ENCODE measurements at regions not wholly inside any gene's neighbourhood (a gene's known extent, or its start where the extent isn't known, plus 50 kb on each side); places are given as distances from the start of the nearest gene placed in this dataset.

DNA sequence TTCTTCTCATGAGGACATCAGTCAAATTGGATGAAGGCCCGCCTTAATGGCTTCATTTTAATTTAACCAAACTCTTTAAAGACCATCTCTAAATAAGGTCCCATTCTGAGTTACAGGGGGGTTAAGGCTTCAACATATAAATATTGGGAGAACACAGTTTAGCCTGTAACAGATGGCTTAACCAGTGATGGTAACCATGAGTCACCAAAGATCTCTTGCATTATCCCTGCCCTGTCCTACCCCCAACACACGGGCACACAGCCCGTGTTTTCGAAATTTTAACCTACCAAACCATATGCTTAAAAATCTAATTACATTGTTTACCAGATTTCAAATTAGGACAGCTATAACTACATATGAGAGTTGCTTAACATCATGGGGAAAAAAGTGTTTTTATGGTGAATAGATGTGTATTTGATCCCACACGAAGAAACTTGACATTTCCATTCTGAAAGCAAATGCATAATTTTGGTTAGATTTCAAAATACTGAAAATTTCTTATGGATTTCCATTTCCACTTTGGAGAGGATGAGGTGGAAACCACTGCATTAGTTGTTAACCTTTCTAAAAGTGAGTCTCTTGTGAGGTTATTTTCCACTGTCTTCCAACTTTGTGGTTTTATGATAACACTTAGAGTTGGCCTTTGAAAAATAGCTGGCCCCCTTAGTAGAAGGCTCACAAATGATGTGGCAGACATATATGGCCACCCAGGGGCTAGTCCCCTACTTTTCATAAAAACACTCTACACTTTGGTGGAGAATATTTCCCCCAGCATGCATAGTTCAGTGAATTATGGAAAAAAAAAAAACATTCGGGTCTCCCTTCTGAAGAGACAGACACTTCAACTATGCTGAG is 849.3 kb downstream of the TLE1 start:
- WGBS, 2 donors (ENCODE audit: low coverage in 1 of 2): 85% methylated on average over 6 of the region's 6 CpGs
- DNase-seq: no peak
- peaks cover 0 to 6% (median 0%) of the 10 kb centered on the region in 4 donors for H3K4me1 ChIP-seq
- TF ChIP-seq, protein P1, sequence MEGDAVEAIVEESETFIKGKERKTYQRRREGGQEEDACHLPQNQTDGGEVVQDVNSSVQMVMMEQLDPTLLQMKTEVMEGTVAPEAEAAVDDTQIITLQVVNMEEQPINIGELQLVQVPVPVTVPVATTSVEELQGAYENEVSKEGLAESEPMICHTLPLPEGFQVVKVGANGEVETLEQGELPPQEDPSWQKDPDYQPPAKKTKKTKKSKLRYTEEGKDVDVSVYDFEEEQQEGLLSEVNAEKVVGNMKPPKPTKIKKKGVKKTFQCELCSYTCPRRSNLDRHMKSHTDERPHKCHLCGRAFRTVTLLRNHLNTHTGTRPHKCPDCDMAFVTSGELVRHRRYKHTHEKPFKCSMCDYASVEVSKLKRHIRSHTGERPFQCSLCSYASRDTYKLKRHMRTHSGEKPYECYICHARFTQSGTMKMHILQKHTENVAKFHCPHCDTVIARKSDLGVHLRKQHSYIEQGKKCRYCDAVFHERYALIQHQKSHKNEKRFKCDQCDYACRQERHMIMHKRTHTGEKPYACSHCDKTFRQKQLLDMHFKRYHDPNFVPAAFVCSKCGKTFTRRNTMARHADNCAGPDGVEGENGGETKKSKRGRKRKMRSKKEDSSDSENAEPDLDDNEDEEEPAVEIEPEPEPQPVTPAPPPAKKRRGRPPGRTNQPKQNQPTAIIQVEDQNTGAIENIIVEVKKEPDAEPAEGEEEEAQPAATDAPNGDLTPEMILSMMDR (IDR thresholded peaks at IDR 0.05): no peak
- TF ChIP-seq POLR2A (IDR thresholded peaks at IDR 0.05): no peak
- no peak for TF ChIP-seq EP300 (IDR thresholded peaks at IDR 0.05; ENCODE audit: low read depth)
- no peak for TF ChIP-seq POLR2AphosphoS5 (IDR thresholded peaks at IDR 0.05)
- no peaks in the 10 kb centered on the region for H3K36me3 ChIP-seq
- no peaks in the 10 kb centered on the region for H3K9me3 ChIP-seq
- intact Hi-C loops (cut with DNase I; ENCODE audit: low total_unique reads): no loop called here
- no peaks in the 10 kb centered on the region for H3K27me3 ChIP-seq
- H3K4me3 ChIP-seq: no peak overlapping the region
- in situ Hi-C loops (cut with MboI; ENCODE audit: low pct_ligation_motif_present in 1 of 4, low pct_unique_long_range_greater_than_20kb in 1 of 4, low sequenced_read_pairs in 3 of 4): no loop called here
- H3K27ac ChIP-seq: no peak overlapping the region

DNA sequence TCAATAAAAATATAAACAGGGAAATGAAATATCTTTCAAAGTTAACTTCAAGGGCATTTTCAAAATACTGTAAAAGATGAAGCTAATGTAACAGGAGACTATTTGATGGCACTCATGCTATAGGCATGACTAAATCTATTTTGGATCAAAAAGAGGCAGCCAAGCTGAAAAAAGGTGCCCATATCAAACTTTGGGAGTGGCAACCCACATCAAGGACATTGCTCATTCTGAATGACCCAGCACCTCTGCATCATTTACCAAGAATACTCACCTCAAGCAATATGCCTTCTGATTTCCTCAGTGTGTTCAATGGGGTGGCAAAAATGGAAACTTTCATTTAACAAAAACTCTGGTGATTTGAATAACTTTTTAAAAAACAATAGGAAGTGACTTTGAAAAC is 853.3 kb downstream of the TLE1 start:
- Histone ChIP-seq H3K4me3 (no peak overlapping the region), H3K36me3 (no peaks in the 10 kb centered on the region), H3K27me3 (no peaks in the 10 kb centered on the region), H3K27ac (no peak overlapping the region), H3K4me1 (no peaks in the 10 kb centered on the region), H3K9me3 (no peaks in the 10 kb centered on the region)
- DNase-seq: no peak
- intact Hi-C loops (cut with DNase I; ENCODE audit: low total_unique reads): no loop called here
- no peak for TF ChIP-seq POLR2AphosphoS5 (IDR thresholded peaks at IDR 0.05)
- TF ChIP-seq, protein P1 (IDR thresholded peaks at IDR 0.05): no peak
- TF ChIP-seq POLR2A (IDR thresholded peaks at IDR 0.05): no peak
- no peak for TF ChIP-seq EP300 (IDR thresholded peaks at IDR 0.05; ENCODE audit: low read depth)
- in situ Hi-C loops (cut with MboI; ENCODE audit: low pct_ligation_motif_present in 1 of 4, low pct_unique_long_range_greater_than_20kb in 1 of 4, low sequenced_read_pairs in 3 of 4): no loop called here

DNA sequence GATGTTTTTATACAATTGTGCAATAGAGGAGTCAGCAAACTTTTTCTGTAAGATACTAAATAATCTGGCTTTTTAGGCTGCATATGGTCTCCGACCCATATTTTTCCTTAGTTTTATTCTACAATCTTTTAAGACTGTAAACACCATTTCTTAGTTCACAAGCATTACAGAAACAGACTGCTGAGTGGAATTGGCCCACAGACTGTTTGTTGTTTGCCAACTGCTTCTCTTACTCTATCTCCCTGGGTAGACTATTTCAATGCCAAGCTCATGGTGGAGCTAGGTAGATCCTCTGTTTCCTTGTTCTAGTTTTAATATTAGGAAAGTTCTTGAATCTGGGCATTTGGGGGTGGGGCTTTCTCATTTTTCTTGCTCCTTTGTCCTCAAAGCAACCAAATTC is 857.6 kb downstream of the TLE1 start:
- in situ Hi-C loops (cut with MboI; ENCODE audit: low pct_ligation_motif_present in 1 of 4, low pct_unique_long_range_greater_than_20kb in 1 of 4, low sequenced_read_pairs in 3 of 4): no loop called here
- H3K4me3 ChIP-seq: no peak overlapping the region
- H3K36me3 ChIP-seq: no peaks in the 10 kb centered on the region
- no peaks in the 10 kb centered on the region for H3K27me3 ChIP-seq
- DNase-seq: no peak
- peaks cover 0 to 4% of the 10 kb centered on the region in 2 donors for H3K9me3 ChIP-seq
- H3K4me1 ChIP-seq: no peaks in the 10 kb centered on the region
- intact Hi-C loops (cut with DNase I; ENCODE audit: low total_unique reads): no loop called here
- TF ChIP-seq, protein P1 (IDR thresholded peaks at IDR 0.05): no peak
- TF ChIP-seq POLR2A (IDR thresholded peaks at IDR 0.05): no peak
- no peak for TF ChIP-seq EP300 (IDR thresholded peaks at IDR 0.05; ENCODE audit: low read depth)
- no peak for TF ChIP-seq POLR2AphosphoS5 (IDR thresholded peaks at IDR 0.05)
- 71 to 80% methylated on average over 1 of the region's 1 CpG for WGBS, 2 donors (ENCODE audit: low coverage in 1 of 2)
- no peak overlapping the region for H3K27ac ChIP-seq

DNA sequence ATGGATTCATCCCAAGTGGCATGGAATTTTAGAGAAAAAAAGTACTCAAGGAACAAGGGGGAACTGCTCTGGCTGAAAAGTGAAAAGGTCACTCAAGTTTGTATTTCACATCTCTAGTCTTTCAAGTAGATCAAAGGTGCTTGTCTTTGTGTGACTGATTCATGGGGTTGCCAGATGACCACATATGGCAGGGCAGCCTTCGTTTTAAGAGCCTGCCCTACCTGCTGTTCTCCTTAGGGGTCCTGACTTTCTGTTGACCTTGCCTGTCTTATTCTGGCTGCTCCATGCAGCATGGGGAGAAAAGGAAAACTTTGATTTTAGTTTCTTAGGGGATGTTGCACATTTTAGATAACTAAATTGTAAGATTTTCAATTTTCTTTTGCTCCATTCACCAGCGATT is 877.7 kb downstream of the TLE1 start:
- H3K36me3 ChIP-seq: no peaks in the 10 kb centered on the region
- H3K27ac ChIP-seq: no peak overlapping the region
- WGBS, 2 donors (ENCODE audit: low coverage in 1 of 2): 52 to 57% methylated on average over 2 of the region's 2 CpGs
- no peak for DNase-seq
- no peaks in the 10 kb centered on the region for H3K9me3 ChIP-seq
- intact Hi-C loops (cut with DNase I; ENCODE audit: low total_unique reads): no loop called here
- no peaks in the 10 kb centered on the region for H3K4me1 ChIP-seq
- no peak overlapping the region for H3K4me3 ChIP-seq
- in situ Hi-C loops (cut with MboI; ENCODE audit: low pct_ligation_motif_present in 1 of 4, low pct_unique_long_range_greater_than_20kb in 1 of 4, low sequenced_read_pairs in 3 of 4): no loop called here
- no peaks in the 10 kb centered on the region for H3K27me3 ChIP-seq
- TF ChIP-seq EP300 (IDR thresholded peaks at IDR 0.05; ENCODE audit: low read depth): no peak
- TF ChIP-seq POLR2A (IDR thresholded peaks at IDR 0.05): no peak
- no peak for TF ChIP-seq POLR2AphosphoS5 (IDR thresholded peaks at IDR 0.05)
- TF ChIP-seq, protein P1 (IDR thresholded peaks at IDR 0.05): no peak

Measured in transverse colon (tissue), 4 donors.